RPMI7951 (cell line): ENCODE measurements at regions not wholly inside any gene's neighbourhood (a gene's known extent, or its start where the extent isn't known, plus 50 kb on each side); places are given as distances from the start of the nearest gene placed in this dataset.
A peak's percentile ranks its signal among the peaks of the same experiment; 100 is the strongest.
"Not testable (repeated sequence)": the region's sequence is repeated elsewhere in the genome, so short reads cannot be mapped to it uniquely, and the experiment has no call there.

Experiments used
- DNase-seq: peaks from one replicate; pipeline ENCODE4 v3.0.0-alpha.2; 2012; ENCODE audit warnings: low read depth

DNA sequence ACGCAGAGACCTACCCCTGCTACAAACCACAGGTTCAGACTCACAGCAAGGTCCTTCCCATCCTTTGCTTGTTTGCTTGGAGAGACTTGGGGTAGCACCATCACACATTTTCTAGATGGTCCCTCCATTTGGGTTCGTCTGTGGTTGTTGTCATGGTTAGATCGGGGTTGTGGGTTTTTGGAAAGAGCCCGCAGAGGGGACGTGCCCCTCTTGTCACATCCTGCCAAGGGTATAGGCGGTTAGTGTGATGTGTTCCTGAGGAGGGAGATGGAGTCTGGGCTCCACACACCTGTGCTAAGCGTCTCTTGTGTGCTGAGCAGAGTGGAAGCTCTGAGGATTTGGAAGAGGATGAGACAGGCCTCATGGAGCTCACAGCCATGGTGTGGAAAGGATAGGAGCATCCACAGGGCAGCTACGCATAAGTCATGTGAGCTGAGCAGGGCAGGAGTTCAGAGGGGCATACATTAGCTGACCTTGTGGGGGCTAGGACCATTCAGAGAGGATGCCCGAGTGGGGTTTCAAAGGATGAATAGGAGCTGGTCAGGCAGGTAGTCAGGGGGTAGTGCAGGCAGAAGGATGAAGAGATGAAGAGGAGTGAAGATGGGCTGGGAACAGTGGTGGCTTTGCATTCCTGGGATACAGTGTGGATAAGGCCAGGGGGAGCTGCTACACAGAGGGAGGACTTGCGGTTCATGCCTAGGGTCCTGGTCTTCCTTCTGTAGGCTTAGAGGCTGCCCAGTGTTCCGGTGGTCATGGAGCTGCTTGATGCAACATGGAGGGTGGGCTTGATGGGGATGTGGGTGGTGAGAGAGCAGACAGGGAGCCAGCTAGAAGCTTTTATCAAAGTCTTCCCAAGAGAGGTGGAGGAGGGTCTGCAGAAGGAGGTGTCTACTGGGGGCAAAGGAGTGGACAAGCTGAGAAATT, 62.9 kb downstream of the ACKR3 start:
- no peak for DNase-seq

DNA sequence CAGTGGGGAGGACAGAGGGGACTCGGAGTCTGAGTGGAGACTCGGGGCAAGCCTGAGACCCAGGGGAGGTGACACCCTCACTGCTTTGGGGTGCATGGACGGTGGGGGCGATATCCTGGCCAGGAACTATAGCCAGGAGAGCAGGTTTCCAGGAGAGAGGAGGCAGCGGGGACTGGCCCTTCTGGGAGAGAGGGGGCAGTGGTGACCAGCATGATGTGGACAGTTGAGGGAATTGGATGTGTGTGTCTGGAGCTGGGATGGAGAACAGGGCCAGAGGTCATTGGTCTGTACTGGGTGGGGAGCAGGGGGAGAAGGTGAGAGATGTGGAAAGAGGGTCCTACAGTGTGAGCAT, 63.6 kb downstream of the ACKR3 start:
- DNase-seq = no peak

- DNase-seq = no peak
Measured at GRCh38 chr2:236633775-236634560, 64.3 kb downstream of the ACKR3 start.

GRCh38 chr2:236636261-236636660, 66.6 kb downstream of the ACKR3 start:
- DNase-seq = no peak

DNA sequence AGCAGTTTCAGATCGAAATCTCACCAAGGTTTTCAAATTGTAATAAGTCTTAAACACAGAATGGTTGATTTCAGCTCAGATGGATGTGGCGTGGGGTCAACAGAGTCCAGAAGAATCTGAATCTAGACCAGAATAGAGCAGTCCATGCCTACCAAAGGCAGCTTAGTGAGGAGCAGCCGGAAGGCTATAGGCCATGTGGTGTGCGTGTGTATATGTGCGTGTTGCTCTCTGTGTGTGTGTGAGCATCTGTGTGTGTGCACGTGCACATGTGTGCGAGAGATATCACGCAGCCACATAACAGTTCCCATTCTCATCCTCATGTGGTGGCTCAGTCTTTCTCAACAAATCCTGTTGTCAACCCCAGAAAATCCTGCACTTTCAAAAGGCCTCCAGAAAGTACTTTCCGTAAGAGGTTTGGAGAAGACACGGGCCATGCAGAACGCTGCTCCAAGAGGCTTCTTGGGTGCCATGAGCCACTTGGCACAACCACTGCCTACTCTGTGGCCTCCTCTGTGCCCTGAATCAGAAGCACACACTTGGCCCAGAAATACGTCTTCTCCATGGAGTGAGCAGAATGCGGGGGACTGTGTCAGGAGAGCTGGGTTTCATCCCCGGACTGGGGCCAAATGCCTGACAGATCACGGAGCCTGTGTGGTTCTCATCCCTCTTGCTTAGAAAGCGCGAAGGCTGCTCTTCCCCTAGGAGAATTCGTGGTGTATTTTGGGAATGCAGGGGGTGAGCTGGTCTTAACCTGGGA, 67.3 kb downstream of the ACKR3 start:
- no peak for DNase-seq

- DNase-seq = peak; percentile 48
Measured at GRCh38 chr2:236637686-236638569, 68.3 kb downstream of the ACKR3 start.

DNA sequence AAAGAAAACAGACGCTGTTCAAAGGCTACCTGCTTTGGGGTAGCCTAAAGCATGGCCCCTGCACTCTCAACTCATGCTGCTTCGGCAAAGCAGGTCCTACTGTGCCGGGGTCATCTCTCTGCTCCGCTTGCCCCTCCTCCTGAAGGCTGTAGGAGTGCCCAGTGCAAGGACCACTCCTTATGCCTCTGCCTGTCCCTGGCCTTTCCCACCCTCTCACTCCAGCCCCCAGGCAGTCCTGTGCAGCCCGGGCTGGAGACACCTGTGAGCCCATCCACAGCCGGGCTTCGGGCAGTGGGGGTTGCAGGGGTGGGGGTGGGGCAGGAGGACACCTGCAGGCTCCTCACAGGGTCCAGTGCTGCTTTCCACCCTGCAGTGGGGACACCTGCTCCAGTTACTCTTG, 69.1 kb downstream of the ACKR3 start:
- DNase-seq = no peak

DNA sequence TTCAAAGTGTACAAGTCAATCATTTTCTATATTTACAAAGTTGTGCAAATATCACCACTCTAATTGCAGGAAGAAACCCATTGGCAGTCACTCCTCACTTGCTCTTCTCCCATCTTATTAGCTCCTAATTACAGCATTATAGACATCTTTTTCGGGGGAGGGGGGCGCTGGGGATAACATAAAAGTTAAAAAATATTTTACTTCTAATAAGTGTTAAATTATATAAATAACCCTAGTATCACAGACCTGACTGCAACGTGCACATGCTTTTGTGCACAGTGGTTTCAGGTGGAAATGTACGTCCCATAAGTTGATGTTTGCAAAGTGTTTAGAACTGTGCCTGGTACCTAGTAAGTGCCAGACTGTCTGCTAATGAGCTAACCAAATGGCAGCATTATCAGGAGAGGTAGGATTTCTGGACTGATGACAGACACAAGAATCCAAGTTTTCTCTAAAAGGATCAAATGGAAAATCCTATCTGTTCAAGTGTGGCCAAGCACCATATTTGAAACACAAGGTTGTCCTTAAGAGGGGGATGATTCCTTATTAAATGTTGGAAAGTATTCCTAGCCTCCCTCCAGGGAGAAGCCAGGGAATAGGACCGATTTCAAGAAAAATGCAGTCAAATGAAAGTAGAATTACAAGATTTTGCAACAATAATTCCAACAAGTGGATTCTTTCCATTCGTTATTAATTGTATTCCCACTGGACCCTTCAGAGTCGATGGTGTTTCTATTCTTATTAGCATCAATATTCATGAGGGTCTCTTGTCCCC, 70.0 kb downstream of the ACKR3 start:
- DNase-seq = no peak

GRCh38 chr2:236641051-236641726, 71.6 kb downstream of the ACKR3 start:
- DNase-seq = peak; percentile 49

- DNase-seq = no peak
Measured at GRCh38 chr2:236642125-236642524, 72.5 kb downstream of the ACKR3 start.

- DNase-seq = peak; percentile 98
Measured at GRCh38 chr2:236642584-236643291, 73.1 kb downstream of the ACKR3 start.

GRCh38 chr2:236643480-236643879, 73.9 kb downstream of the ACKR3 start:
- DNase-seq = no peak

GRCh38 chr2:236644067-236644466, 74.4 kb downstream of the ACKR3 start:
- no peak for DNase-seq

DNA sequence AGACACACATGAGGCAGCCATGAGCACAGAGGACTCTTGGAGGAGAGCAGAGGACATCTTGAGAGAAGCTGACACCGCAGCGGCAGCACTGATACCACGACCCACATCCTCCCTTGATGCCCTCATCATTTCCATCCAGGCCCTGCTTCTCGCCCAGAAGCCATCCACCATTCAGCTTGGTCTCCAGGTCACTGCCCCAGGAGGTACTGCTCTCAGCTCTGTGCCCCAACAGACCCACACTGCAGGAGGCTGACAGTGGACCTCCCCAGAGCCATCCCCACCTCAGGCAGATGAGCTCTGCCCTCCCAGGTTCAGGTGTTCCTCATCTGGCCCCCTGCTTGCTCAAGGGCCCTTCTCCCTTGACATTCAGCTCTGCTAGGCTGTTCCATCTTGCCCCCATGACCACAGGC, 74.9 kb downstream of the ACKR3 start:
- no peak for DNase-seq

DNA sequence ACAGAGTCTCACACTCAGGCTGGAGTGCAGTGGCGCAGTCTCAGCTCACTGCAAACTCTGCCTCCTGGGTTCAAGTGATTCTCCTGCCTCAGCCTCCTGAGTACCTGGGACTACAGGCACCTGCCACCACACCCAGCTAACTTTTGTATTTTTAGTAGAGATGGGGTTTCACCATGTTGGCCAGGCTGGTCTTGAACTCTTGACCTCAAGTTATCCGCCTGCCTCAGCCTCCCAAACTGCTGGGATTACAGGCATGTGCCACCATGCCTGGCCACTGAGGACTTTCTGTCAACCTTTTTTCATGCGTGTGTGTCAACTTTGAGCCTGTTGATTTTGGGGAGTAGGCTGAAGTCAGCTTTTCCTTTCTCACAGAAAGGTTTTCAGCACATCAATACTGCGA, 75.5 kb downstream of the ACKR3 start:
- DNase-seq = not testable (repeated sequence)

- no peak for DNase-seq
Measured at GRCh38 chr2:236646441-236646840, 76.8 kb downstream of the ACKR3 start.

- no peak for DNase-seq
Measured at GRCh38 chr2:236646871-236647270, 77.2 kb downstream of the ACKR3 start.

DNA sequence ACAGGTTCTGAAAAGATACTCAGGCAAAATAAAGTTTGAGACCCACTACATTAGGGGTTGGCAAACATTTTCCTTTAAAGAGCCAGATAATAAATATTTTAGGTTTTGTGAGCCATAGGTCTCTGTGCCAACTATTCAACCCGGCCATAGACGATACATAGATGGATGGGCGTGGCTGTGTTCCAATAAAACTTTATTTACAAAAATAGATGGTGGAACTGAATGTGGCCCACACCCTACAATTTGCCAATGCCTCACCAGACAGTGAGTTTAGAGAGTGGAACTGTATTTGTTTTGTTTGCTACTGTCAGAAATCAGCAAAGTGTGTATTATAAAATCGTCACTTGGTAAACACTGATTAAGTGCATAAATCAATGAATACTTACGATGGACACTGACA, 78.0 kb downstream of the ACKR3 start:
- DNase-seq = no peak

GRCh38 chr2:236653863-236654262, 84.2 kb downstream of the ACKR3 start:
- no peak for DNase-seq
